SU-DHL-6 (cell line): ENCODE measurements at regions not wholly inside any gene's neighbourhood (a gene's known extent, or its start where the extent isn't known, plus 50 kb on each side); places are given as distances from the start of the nearest gene placed in this dataset.

Experiments used
- H2AFZ ChIP-seq: fragments of 200-600 bp; sonication (generic); 2 replicates; pipeline ENCODE4 v1.6.1; 2014; ENCODE audit warnings: low read depth, mild to moderate bottlenecking, moderate library complexity, mixed read lengths, antibody characterized with exemption, low read length; ENCODE audit not compliant: severe bottlenecking
- H3F3A ChIP-seq: fragments of 200-600 bp; shearing (Covaris generic); 2 replicates; pipeline ENCODE4 v1.6.0; 2016; ENCODE audit warnings: antibody characterized with exemption, mild to moderate bottlenecking; ENCODE audit not compliant: insufficient read depth
- H3K27ac ChIP-seq: fragments of 200-600 bp; sonication (generic); 2 replicates; pipeline ENCODE4 v1.5.1; 2016; ENCODE audit warnings: low read depth, mild to moderate bottlenecking, low read length, moderate library complexity, mixed read lengths
- H3K27me3 ChIP-seq: fragments of 200-600 bp; sonication (generic), shearing (Covaris generic); 2 replicates; pipeline ENCODE4 v1.6.0; 2014; ENCODE audit warnings: mild to moderate bottlenecking, low read length
- H3K36me3 ChIP-seq: fragments of 200-600 bp; sonication (generic); 2 replicates; pipeline ENCODE4 v1.6.1; 2014; ENCODE audit warnings: mild to moderate bottlenecking, low read length, mixed read lengths
- H3K4me2 ChIP-seq: fragments of 300-600, 200-600 bp; shearing (Covaris generic), sonication (generic); 2 replicates; pipeline ENCODE4 v1.6.0; 2014; ENCODE audit warnings: low read length, low read depth, mild to moderate bottlenecking; ENCODE audit not compliant: poor library complexity, severe bottlenecking
- H3K4me3 ChIP-seq: fragments of 200-600 bp; sonication (generic); 2 replicates; pipeline ENCODE4 v1.5.1; 2014; ENCODE audit warnings: antibody characterized with exemption, low read length, mild to moderate bottlenecking, mixed read lengths; ENCODE audit not compliant: insufficient read depth, poor library complexity, severe bottlenecking
- H3K79me2 ChIP-seq: fragments of 200-600 bp; sonication (generic); 2 replicates; pipeline ENCODE4 v1.6.1; 2014; ENCODE audit warnings: mild to moderate bottlenecking, low read length, moderate library complexity; ENCODE audit not compliant: insufficient read depth
- H3K9ac ChIP-seq: fragments of 200-600 bp; sonication (generic); 2 replicates; pipeline ENCODE4 v1.7.0; 2014; ENCODE audit warnings: mild to moderate bottlenecking, low read length
- H3K9me2 ChIP-seq: fragments of 200-600 bp; sonication (generic); replicated peaks from 2 replicates; pipeline ENCODE4 v1.6.1; 2014; ENCODE audit warnings: low read length; ENCODE audit not compliant: insufficient read depth
- H3K9me3 ChIP-seq: fragments of 200-600 bp; sonication (generic); 2 replicates; pipeline ENCODE4 v1.6.1; 2014; ENCODE audit warnings: low read length, mixed read lengths; ENCODE audit not compliant: insufficient read depth
- H4K20me1 ChIP-seq: fragments of 200-600 bp; sonication (generic); 2 replicates; pipeline ENCODE4 v1.6.1; 2014; ENCODE audit warnings: low read depth, mild to moderate bottlenecking, antibody characterized with exemption, low read length, moderate library complexity, mixed read lengths
- EZH2phosphoT487 ChIP-seq: fragments of 200-600 bp; sonication (generic), shearing (Covaris generic); conservative IDR thresholded peaks from 2 replicates; pipeline ENCODE4 v1.6.1; 2018; ENCODE audit warnings: mild to moderate bottlenecking, antibody characterized with exemption, low read length, moderate library complexity, mixed read lengths
- TF ChIP-seq, protein P1 (sequence below): fragments of 200-600 bp; sonication (generic); IDR thresholded peaks from one replicate; pipeline ENCODE4 v1.5.1; 2017; ENCODE audit warnings: antibody characterized with exemption, mild to moderate bottlenecking, low read length, moderate library complexity; ENCODE audit not compliant: insufficient read depth, poor library complexity, severe bottlenecking

- H3K27me3 ChIP-seq = no peaks in the 10 kb centered on the region
- H3K9ac ChIP-seq = no peak overlapping the region
- no peak overlapping the region for H3K27ac ChIP-seq
- TF ChIP-seq, protein P1, sequence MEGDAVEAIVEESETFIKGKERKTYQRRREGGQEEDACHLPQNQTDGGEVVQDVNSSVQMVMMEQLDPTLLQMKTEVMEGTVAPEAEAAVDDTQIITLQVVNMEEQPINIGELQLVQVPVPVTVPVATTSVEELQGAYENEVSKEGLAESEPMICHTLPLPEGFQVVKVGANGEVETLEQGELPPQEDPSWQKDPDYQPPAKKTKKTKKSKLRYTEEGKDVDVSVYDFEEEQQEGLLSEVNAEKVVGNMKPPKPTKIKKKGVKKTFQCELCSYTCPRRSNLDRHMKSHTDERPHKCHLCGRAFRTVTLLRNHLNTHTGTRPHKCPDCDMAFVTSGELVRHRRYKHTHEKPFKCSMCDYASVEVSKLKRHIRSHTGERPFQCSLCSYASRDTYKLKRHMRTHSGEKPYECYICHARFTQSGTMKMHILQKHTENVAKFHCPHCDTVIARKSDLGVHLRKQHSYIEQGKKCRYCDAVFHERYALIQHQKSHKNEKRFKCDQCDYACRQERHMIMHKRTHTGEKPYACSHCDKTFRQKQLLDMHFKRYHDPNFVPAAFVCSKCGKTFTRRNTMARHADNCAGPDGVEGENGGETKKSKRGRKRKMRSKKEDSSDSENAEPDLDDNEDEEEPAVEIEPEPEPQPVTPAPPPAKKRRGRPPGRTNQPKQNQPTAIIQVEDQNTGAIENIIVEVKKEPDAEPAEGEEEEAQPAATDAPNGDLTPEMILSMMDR = no peak
- H3K9me2 ChIP-seq = no peaks in the 10 kb centered on the region
- H3K9me3 ChIP-seq = no peaks in the 10 kb centered on the region
- no peaks in the 10 kb centered on the region for H3K36me3 ChIP-seq
- H3F3A ChIP-seq = no peaks in the 10 kb centered on the region
- H2AFZ ChIP-seq = no peak overlapping the region
- no peaks in the 10 kb centered on the region for H4K20me1 ChIP-seq
- H3K79me2 ChIP-seq = no peaks in the 10 kb centered on the region
- H3K4me3 ChIP-seq = no peak overlapping the region
- H3K4me2 ChIP-seq = no peak overlapping the region
These were observed 305.0 kb downstream of the ZNF536 start for GRCh38 chr19:30676990-30677679.

DNA sequence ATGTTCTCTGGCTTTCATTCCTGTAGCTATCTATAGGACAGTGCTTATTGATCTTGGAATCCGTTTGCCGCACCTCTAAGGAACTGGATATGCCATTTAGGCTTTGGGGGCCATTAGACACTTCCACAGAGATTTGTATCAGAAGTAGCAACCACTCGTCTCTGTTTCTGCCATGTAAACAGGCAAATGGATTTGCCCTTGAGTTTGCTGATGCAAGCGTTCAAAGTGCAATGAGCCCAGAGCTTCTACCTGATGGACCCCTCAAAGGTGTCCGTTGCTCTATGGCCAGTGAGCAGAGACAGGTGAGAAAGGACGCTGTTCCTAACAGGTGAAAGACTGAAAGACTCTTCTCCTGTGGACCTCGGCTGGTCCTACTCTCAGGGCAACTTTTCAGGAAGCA is 302.9 kb downstream of the ZNF536 start:
- H2AFZ ChIP-seq = no peak overlapping the region
- TF ChIP-seq EZH2phosphoT487 = no peak
- no peaks in the 10 kb centered on the region for H3K79me2 ChIP-seq
- H3K4me3 ChIP-seq = no peak overlapping the region
- no peak overlapping the region for H3K4me2 ChIP-seq
- no peaks in the 10 kb centered on the region for H4K20me1 ChIP-seq
- H3K9me3 ChIP-seq = no peaks in the 10 kb centered on the region
- no peaks in the 10 kb centered on the region for H3K36me3 ChIP-seq
- H3F3A ChIP-seq = no peaks in the 10 kb centered on the region
- H3K27ac ChIP-seq = no peak overlapping the region
- no peaks in the 10 kb centered on the region for H3K9me2 ChIP-seq
- no peaks in the 10 kb centered on the region for H3K27me3 ChIP-seq
- H3K9ac ChIP-seq = no peak overlapping the region

- H3K27me3 ChIP-seq = no peaks in the 10 kb centered on the region
- H3K4me2 ChIP-seq = no peak overlapping the region
- no peak overlapping the region for H3K27ac ChIP-seq
These were observed 302.5 kb downstream of the ZNF536 start for GRCh38 chr19:30674656-30675055.

DNA sequence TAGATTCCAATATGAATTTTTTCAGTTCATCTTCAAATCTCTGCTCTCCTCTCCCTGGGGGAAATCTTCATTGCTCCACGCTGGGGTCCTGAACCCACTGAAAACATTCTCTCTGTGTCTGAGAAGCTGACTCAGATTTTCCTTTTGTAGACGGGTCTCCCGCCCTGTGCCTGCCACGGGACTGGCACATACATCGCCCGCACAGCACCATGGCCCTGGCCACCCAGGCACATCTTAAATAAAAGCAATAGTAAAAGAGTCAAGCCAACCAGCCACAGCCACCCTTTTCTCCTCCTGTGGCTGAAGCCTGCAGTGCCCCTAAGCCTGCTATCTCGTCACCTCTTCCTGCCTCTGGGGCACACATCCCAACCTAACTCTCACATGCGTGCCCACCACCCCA is 301.2 kb downstream of the ZNF536 start:
- H2AFZ ChIP-seq = no peak overlapping the region
- no peak overlapping the region for H3K4me2 ChIP-seq
- H3F3A ChIP-seq = no peaks in the 10 kb centered on the region
- H3K27ac ChIP-seq = no peak overlapping the region
- TF ChIP-seq, protein P1 = no peak
- no peak for TF ChIP-seq EZH2phosphoT487
- no peaks in the 10 kb centered on the region for H4K20me1 ChIP-seq
- H3K9me2 ChIP-seq = no peaks in the 10 kb centered on the region
- H3K9ac ChIP-seq = no peak overlapping the region
- H3K4me3 ChIP-seq = no peak overlapping the region
- H3K79me2 ChIP-seq = no peaks in the 10 kb centered on the region
- no peaks in the 10 kb centered on the region for H3K27me3 ChIP-seq
- H3K36me3 ChIP-seq = no peaks in the 10 kb centered on the region
- H3K9me3 ChIP-seq = no peaks in the 10 kb centered on the region

More at GRCh38 chr19:30674656-30675055, 302.5 kb downstream of the ZNF536 start:
- Histone ChIP-seq H4K20me1 (no peaks in the 10 kb centered on the region), H3F3A (no peaks in the 10 kb centered on the region), H2AFZ (no peak overlapping the region), H3K9ac (no peak overlapping the region), H3K4me3 (no peak overlapping the region), H3K9me3 (no peaks in the 10 kb centered on the region), H3K36me3 (no peaks in the 10 kb centered on the region), H3K79me2 (no peaks in the 10 kb centered on the region), H3K9me2 (no peaks in the 10 kb centered on the region)
- TF ChIP-seq, protein P1 = no peak
- TF ChIP-seq EZH2phosphoT487 = no peak
